KMS-11 (cell line): ENCODE measurements at regions not wholly inside any gene's neighbourhood (a gene's known extent, or its start where the extent isn't known, plus 50 kb on each side); places are given as distances from the start of the nearest gene placed in this dataset.
"Not testable (repeated sequence)": the region's sequence is repeated elsewhere in the genome, so short reads cannot be mapped to it uniquely, and the experiment has no call there.

Experiments
- H2AFZ ChIP-seq: fragments of 200-600 bp; sonication (generic); 2 replicates; pipeline ENCODE4 v1.6.1; 2016; ENCODE audit warnings: antibody characterized with exemption, mixed run types, low read depth
- H3K27ac ChIP-seq: fragments of 200-600 bp; sonication (generic); 2 replicates; pipeline ENCODE4 v1.6.1; 2016; ENCODE audit warnings: mild to moderate bottlenecking, mixed run types
- H3K27me3 ChIP-seq: fragments of 200-600 bp; sonication (generic); 2 replicates; pipeline ENCODE4 v1.6.1; 2017; ENCODE audit warnings: mild to moderate bottlenecking, low read depth, mixed run types, moderate library complexity; ENCODE audit not compliant: insufficient read depth
- H3K36me3 ChIP-seq: fragments of 200-600 bp; sonication (generic); 2 replicates; pipeline ENCODE4 v1.6.1; 2017; ENCODE audit warnings: mild to moderate bottlenecking, mixed run types; ENCODE audit not compliant: insufficient read depth
- H3K4me1 ChIP-seq: fragments of 200-600 bp; sonication (generic); 2 replicates; pipeline ENCODE4 v1.6.1; 2016; ENCODE audit warnings: mild to moderate bottlenecking, low read depth, mixed run types; ENCODE audit not compliant: poor library complexity, severe bottlenecking
- H3K4me2 ChIP-seq: fragments of 200-600 bp; sonication (generic); 2 replicates; pipeline ENCODE4 v1.7.0; 2016; ENCODE audit warnings: mild to moderate bottlenecking, mixed run types
- H3K4me3 ChIP-seq: fragments of 200-600 bp; sonication (generic); IDR thresholded peaks from 2 replicates; pipeline ENCODE4 v1.6.1; 2017; ENCODE audit warnings: low read depth, low read length, mixed read lengths; ENCODE audit not compliant: insufficient read depth
- H3K79me2 ChIP-seq: fragments of 200-600 bp; sonication (generic); 2 replicates; pipeline ENCODE4 v1.6.1; 2016; ENCODE audit warnings: low read depth, mixed run types; ENCODE audit not compliant: insufficient read depth
- H3K9ac ChIP-seq: fragments of 200-600 bp; sonication (generic); 2 replicates; pipeline ENCODE4 v1.6.1; 2016; ENCODE audit warnings: mild to moderate bottlenecking, mixed run types
- H4K20me1 ChIP-seq: fragments of 200-600 bp; sonication (generic); 2 replicates; pipeline ENCODE4 v1.6.1; 2016; ENCODE audit warnings: mild to moderate bottlenecking, mixed run types; ENCODE audit not compliant: insufficient read depth
- TF ChIP-seq, protein P1 (sequence below): fragments of 200-600 bp; sonication (generic); conservative IDR thresholded peaks from 2 replicates; pipeline ENCODE4 v1.6.1; 2017; ENCODE audit warnings: low read depth, mild to moderate bottlenecking, antibody characterized with exemption, low read length, moderate library complexity, mixed read lengths

DNA sequence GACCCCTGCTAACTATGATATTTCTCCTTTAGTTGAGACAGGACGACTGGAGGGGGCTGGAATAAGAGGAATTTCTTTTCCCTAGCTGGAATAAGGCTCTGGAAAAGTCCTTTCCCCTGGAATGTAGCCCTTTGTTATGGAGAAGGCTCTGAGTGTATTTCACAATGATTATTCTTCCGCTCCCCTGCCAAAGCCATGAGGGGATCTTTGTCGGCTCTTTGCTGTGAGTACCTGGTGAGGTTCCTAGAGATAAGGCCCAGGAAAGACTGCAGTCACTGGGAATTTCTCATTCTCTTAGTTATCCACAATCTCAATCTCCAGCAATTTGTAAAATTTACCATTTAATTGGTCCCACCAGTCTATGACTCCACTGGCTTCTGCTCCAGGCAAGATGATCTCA is 340.2 kb upstream of the HNRNPA3 start:
- no peaks in the 10 kb centered on the region for H3K27me3 ChIP-seq
- H3K4me2 ChIP-seq: no peak overlapping the region
- H3K27ac ChIP-seq: no peak overlapping the region
- no peak overlapping the region for H3K4me3 ChIP-seq
- no peak overlapping the region for H2AFZ ChIP-seq
- no peaks in the 10 kb centered on the region for H4K20me1 ChIP-seq
- TF ChIP-seq, protein P1, sequence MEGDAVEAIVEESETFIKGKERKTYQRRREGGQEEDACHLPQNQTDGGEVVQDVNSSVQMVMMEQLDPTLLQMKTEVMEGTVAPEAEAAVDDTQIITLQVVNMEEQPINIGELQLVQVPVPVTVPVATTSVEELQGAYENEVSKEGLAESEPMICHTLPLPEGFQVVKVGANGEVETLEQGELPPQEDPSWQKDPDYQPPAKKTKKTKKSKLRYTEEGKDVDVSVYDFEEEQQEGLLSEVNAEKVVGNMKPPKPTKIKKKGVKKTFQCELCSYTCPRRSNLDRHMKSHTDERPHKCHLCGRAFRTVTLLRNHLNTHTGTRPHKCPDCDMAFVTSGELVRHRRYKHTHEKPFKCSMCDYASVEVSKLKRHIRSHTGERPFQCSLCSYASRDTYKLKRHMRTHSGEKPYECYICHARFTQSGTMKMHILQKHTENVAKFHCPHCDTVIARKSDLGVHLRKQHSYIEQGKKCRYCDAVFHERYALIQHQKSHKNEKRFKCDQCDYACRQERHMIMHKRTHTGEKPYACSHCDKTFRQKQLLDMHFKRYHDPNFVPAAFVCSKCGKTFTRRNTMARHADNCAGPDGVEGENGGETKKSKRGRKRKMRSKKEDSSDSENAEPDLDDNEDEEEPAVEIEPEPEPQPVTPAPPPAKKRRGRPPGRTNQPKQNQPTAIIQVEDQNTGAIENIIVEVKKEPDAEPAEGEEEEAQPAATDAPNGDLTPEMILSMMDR: no peak
- H3K9ac ChIP-seq: no peak overlapping the region
- H3K4me1 ChIP-seq: no peaks in the 10 kb centered on the region
- no peaks in the 10 kb centered on the region for H3K79me2 ChIP-seq
- H3K36me3 ChIP-seq: no peaks in the 10 kb centered on the region

DNA sequence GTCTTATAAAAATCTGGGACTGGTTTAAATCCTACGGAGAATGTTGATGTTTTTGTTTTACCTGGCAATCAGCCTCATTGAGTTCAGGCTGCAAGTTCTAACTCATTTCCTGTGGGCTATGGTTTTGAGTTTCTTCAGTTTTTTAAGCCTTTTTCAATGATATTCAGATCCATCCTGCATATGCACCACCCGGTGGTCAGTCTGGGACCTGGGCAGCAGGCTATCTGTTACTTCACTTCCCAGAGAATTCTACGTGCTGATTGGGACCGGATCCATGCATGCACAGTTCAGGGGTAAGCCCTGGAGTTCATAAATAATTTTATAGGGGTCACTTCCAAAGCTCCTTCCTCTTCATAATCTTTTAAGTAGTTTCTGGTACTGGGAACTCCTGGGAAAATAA is 339.2 kb upstream of the HNRNPA3 start:
- TF ChIP-seq, protein P1: no peak
- Histone ChIP-seq H3K4me2 (no peak overlapping the region), H3K4me1 (no peaks in the 10 kb centered on the region), H3K27me3 (no peaks in the 10 kb centered on the region), H4K20me1 (no peaks in the 10 kb centered on the region), H3K36me3 (no peaks in the 10 kb centered on the region), H2AFZ (no peak overlapping the region), H3K9ac (no peak overlapping the region), H3K4me3 (no peak overlapping the region), H3K27ac (no peak overlapping the region), H3K79me2 (no peaks in the 10 kb centered on the region)

DNA sequence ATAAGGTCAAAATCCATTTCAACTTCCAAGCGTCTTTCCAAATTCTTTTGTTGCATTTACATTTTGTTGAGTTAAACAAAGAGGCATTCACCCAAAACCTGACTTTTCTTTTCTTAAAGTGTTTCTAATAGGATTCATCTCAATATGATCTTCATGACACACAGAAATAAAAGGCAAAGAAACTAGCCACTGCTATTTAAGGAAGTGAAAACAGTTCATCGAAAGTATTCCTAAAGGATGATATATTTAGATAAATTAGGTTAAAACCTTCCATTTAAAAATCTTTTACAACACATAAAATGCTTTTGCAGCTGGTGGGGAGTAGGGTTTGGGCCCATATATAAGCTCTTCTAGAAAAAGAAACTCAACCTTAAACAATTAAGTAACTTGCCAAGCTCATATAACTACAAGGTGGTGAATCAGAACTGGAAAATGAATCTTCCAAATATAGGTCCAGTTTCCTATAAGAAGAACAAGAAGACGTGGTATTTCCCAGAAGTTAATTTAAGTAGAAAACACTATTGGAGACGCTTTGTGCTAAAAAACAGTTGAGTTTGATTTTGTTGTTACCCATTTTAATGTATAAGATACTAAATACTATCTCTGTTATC is 336.0 kb upstream of the HNRNPA3 start:
- Histone ChIP-seq H2AFZ (no peak overlapping the region), H3K79me2 (no peaks in the 10 kb centered on the region), H3K27ac (no peak overlapping the region), H3K4me3 (no peak overlapping the region), H3K4me1 (no peaks in the 10 kb centered on the region), H3K36me3 (no peaks in the 10 kb centered on the region), H3K27me3 (no peaks in the 10 kb centered on the region), H3K4me2 (no peak overlapping the region), H4K20me1 (no peaks in the 10 kb centered on the region), H3K9ac (no peak overlapping the region)
- TF ChIP-seq, protein P1: no peak

DNA sequence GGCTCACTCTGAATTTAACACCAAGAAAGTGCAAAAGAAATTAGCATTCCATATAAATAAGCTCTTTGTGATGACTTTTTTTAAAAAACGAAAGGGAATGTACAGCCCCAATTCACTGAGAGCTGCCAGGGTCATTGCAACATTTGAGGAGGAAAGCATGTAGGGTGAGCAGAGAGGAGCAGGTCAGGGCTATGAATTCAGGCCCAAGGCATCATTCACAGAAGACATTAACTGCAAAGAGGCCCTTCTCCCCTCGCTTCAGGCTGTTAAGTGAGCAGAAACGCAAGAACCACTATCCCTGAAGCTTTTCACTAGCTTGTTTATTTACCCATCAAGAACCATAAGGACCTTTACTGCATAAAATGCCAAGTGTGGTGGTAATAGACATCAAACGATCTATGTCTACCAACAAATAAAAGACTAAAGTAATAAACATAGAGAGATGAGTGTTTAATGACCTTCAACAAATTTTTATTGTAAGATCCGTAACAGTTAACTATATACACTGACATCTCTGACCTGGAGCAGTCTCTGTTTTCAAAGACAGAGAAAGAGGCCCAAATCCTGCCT is 333.1 kb upstream of the HNRNPA3 start:
- Histone ChIP-seq H3K36me3 (no peaks in the 10 kb centered on the region), H3K4me3 (no peak overlapping the region), H2AFZ (no peak overlapping the region), H3K9ac (no peak overlapping the region), H4K20me1 (no peaks in the 10 kb centered on the region), H3K4me2 (no peak overlapping the region), H3K27me3 (no peaks in the 10 kb centered on the region), H3K27ac (no peak overlapping the region), H3K79me2 (no peaks in the 10 kb centered on the region), H3K4me1 (no peaks in the 10 kb centered on the region)
- TF ChIP-seq, protein P1: no peak

DNA sequence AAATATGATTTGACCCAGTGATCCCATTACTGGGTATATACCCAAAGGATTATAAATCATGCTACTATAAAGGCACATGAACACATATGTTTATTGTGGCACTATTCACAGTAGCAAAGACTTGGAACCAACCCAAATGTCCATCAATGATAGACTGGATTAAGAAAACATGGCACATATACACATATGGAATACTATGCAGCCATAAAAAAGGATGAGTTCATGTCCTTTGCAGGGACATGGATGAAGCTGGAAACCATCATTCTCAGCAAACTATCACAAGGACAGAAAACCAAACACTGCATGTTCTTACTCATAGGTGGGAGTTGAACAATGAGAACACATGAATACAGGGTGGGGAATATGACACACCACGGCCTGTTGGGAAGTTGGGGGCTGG is 330.5 kb upstream of the HNRNPA3 start:
- not testable (repeated sequence) for H3K4me1 ChIP-seq, H3K36me3 ChIP-seq, H3K9ac ChIP-seq, H4K20me1 ChIP-seq, H3K4me2 ChIP-seq, H3K79me2 ChIP-seq, H3K27me3 ChIP-seq, H3K4me3 ChIP-seq, H3K27ac ChIP-seq, H2AFZ ChIP-seq
